NCI-H1105 (cell line): ENCODE measurements at regions not wholly inside any gene's neighbourhood (a gene's known extent, or its start where the extent isn't known, plus 50 kb on each side); places are given as distances from the start of the nearest gene placed in this dataset.

Experiments
- DNase-seq: peaks from one replicate; lab custom pipeline; 2025; lab: John Stamatoyannopoulos, UW

GRCh38 chrX:20431486-20431885, 164.8 kb upstream of the RPS6KA3 start:
- DNase-seq: no peak

- DNase-seq: no peak
These were observed 160.6 kb upstream of the RPS6KA3 start for GRCh38 chrX:20427173-20427770.

GRCh38 chrX:20421697-20422096, 155.0 kb upstream of the RPS6KA3 start:
- no peak for DNase-seq

GRCh38 chrX:20421275-20421674, 154.6 kb upstream of the RPS6KA3 start:
- no peak for DNase-seq

- no peak for DNase-seq
These were observed 153.3 kb upstream of the RPS6KA3 start for GRCh38 chrX:20420058-20420457.

GRCh38 chrX:20418379-20419150, 151.9 kb upstream of the RPS6KA3 start:
- DNase-seq: no peak

GRCh38 chrX:20414762-20415445, 148.2 kb upstream of the RPS6KA3 start:
- DNase-seq: no peak

GRCh38 chrX:20414066-20414465, 147.4 kb upstream of the RPS6KA3 start:
- DNase-seq: no peak

GRCh38 chrX:20412871-20413486, 146.3 kb upstream of the RPS6KA3 start:
- DNase-seq: no peak

- DNase-seq: no peak
These were observed 143.8 kb upstream of the RPS6KA3 start for GRCh38 chrX:20410540-20410939.

GRCh38 chrX:20409991-20410390, 143.3 kb upstream of the RPS6KA3 start:
- DNase-seq: no peak

GRCh38 chrX:20402956-20403355, 136.2 kb upstream of the RPS6KA3 start:
- no peak for DNase-seq

- no peak for DNase-seq
These were observed 133.2 kb upstream of the RPS6KA3 start for GRCh38 chrX:20399728-20400414.

GRCh38 chrX:20397587-20397986, 130.9 kb upstream of the RPS6KA3 start:
- DNase-seq: no peak

GRCh38 chrX:20394451-20394850, 127.7 kb upstream of the RPS6KA3 start:
- no peak for DNase-seq

- no peak for DNase-seq
These were observed 127.2 kb upstream of the RPS6KA3 start for GRCh38 chrX:20393944-20394343.

GRCh38 chrX:20388594-20388993, 121.9 kb upstream of the RPS6KA3 start:
- no peak for DNase-seq

- no peak for DNase-seq
These were observed 116.8 kb upstream of the RPS6KA3 start for GRCh38 chrX:20383477-20383876.

- no peak for DNase-seq
These were observed 116.0 kb upstream of the RPS6KA3 start for GRCh38 chrX:20382518-20383297.

- DNase-seq: no peak
These were observed 115.4 kb upstream of the RPS6KA3 start for GRCh38 chrX:20382082-20382481.

GRCh38 chrX:20378233-20378920, 111.7 kb upstream of the RPS6KA3 start:
- no peak for DNase-seq
